ENCODE measurements at regions not wholly inside any gene's neighbourhood (a gene's known extent, or its start where the extent isn't known, plus 50 kb on each side); places are given as distances from the start of the nearest gene placed in this dataset.

DNA sequence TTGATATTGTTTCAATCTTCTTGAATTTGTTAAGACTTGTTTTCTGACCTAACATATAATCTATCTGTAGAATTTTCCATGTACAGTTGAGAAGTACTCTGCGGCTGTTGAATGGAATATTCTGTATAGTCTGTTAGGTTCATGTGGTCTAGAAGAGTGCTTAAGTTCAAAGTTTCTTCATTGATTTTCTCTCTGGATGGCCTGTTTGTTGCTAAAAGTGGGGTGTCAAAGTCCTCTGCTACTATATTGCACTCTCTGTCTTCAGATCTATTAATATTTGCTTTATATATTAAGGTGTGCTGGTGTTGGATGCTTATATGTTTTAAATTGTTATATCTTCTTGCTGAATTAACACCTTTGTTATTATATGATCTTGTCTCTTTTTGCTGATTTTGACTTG lies 290.9 kb upstream of the STXBP6 start (continued):
- TF ChIP-seq ZBTB10 (CRISPR knock-in tag; IDR thresholded peaks at IDR 0.05; ENCODE audit: borderline replicate concordance) = no peak
- TF ChIP-seq, protein P1, sequence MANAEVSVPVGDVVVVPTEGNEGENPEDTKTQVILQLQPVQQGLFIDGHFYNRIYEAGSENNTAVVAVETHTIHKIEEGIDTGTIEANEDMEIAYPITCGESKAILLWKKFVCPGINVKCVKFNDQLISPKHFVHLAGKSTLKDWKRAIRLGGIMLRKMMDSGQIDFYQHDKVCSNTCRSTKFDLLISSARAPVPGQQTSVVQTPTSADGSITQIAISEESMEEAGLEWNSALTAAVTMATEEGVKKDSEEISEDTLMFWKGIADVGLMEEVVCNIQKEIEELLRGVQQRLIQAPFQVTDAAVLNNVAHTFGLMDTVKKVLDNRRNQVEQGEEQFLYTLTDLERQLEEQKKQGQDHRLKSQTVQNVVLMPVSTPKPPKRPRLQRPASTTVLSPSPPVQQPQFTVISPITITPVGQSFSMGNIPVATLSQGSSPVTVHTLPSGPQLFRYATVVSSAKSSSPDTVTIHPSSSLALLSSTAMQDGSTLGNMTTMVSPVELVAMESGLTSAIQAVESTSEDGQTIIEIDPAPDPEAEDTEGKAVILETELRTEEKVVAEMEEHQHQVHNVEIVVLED (CRISPR knock-in tag; IDR thresholded peaks at IDR 0.05; ENCODE audit: borderline replicate concordance) = no peak
- TF ChIP-seq SCMH1 (CRISPR knock-in tag; IDR thresholded peaks at IDR 0.05; ENCODE audit: borderline replicate concordance) = no peak
- TF ChIP-seq ZNF263 (CRISPR knock-in tag; IDR thresholded peaks at IDR 0.05) = no peak
- TF ChIP-seq SMARCE1 (IDR thresholded peaks at IDR 0.05; ENCODE audit: borderline replicate concordance) = no peak
- TF ChIP-seq ZSCAN25 (CRISPR knock-in tag; IDR thresholded peaks at IDR 0.05) = no peak
- TF ChIP-seq ZNF460 (CRISPR knock-in tag; IDR thresholded peaks at IDR 0.05; ENCODE audit: borderline replicate concordance) = no peak
- no peak for TF ChIP-seq BHLHE40 (IDR thresholded peaks at IDR 0.05; ENCODE audit: low read length)
- no peak for TF ChIP-seq HOXA9 (CRISPR knock-in tag; IDR thresholded peaks at IDR 0.05; ENCODE audit: borderline replicate concordance)
- no peak for TF ChIP-seq NONO (IDR thresholded peaks at IDR 0.05)
- peak; percentile 37; the same call in 1 of the 2 replicates for TF ChIP-seq NONO (CRISPR knock-in tag; conservative IDR thresholded peaks at IDR 0.05)
- TF ChIP-seq, protein P2, sequence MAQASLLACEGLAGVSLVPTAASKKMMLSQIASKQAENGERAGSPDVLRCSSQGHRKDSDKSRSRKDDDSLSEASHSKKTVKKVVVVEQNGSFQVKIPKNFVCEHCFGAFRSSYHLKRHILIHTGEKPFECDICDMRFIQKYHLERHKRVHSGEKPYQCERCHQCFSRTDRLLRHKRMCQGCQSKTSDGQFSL (CRISPR knock-in tag; IDR thresholded peaks at IDR 0.05) = no peak
- 0 out of 2 replicates have a peak, but pooled peaks have one; percentile 53 for TF ChIP-seq MIXL1 (CRISPR knock-in tag; IDR thresholded peaks at IDR 0.05)
- TF ChIP-seq ZNF234 (CRISPR knock-in tag; conservative IDR thresholded peaks at IDR 0.05) = 0 out of 2 replicates have a peak, but pooled peaks have one; percentile 56
- no peak for TF ChIP-seq RBM22 (optimal IDR thresholded peaks at IDR 0.05; ENCODE audit: low read length)
- peak; percentile 46; the same call in 1 of the 2 replicates for TF ChIP-seq WIZ (CRISPR knock-in tag; IDR thresholded peaks at IDR 0.05)

Data from HepG2 (cell line).